Middle frontal gyrus (tissue), 1 donor: ENCODE measurements at regions not wholly inside any gene's neighbourhood (a gene's known extent, or its start where the extent isn't known, plus 50 kb on each side); places are given as distances from the start of the nearest gene placed in this dataset.
"Not testable (repeated sequence)": the region's sequence is repeated elsewhere in the genome, so short reads cannot be mapped to it uniquely, and the experiment has no call there.

Source experiments
- DNase-seq: peaks from one replicate; pipeline ENCODE4 v3.0.0-alpha.2; 2015; ENCODE audit warnings: low spot score; ENCODE audit errors: extremely low spot score

GRCh38 chr5:101390151-101390908 is 487.2 kb upstream of the ST8SIA4 start:
- DNase-seq = peak; percentile 23

- DNase-seq = no peak
Measured at GRCh38 chr5:101385276-101385675, 482.2 kb upstream of the ST8SIA4 start.

GRCh38 chr5:101370181-101370580 is 467.1 kb upstream of the ST8SIA4 start:
- no peak for DNase-seq

GRCh38 chr5:101364469-101364868 is 461.4 kb upstream of the ST8SIA4 start:
- DNase-seq = no peak

GRCh38 chr5:101362067-101362466 is 459.0 kb upstream of the ST8SIA4 start:
- DNase-seq = no peak

GRCh38 chr5:101346906-101347305 is 443.8 kb upstream of the ST8SIA4 start:
- DNase-seq = no peak

- DNase-seq = no peak
Measured at GRCh38 chr5:101346447-101346846, 443.4 kb upstream of the ST8SIA4 start.

GRCh38 chr5:101338226-101338625 is 435.1 kb upstream of the ST8SIA4 start:
- DNase-seq = no peak

- no peak for DNase-seq
Measured at GRCh38 chr5:101327816-101328215, 424.7 kb upstream of the ST8SIA4 start.

- no peak for DNase-seq
Measured at GRCh38 chr5:101326766-101327165, 423.7 kb upstream of the ST8SIA4 start.

GRCh38 chr5:101316401-101316800 is 413.3 kb upstream of the ST8SIA4 start:
- DNase-seq = not testable (repeated sequence)

- no peak for DNase-seq
Measured at GRCh38 chr5:101306391-101307137, 403.5 kb upstream of the ST8SIA4 start.

- DNase-seq = no peak
Measured at GRCh38 chr5:101296477-101296876, 393.4 kb upstream of the ST8SIA4 start.

- no peak for DNase-seq
Measured at GRCh38 chr5:101292199-101292598, 389.1 kb upstream of the ST8SIA4 start.

- DNase-seq = not testable (repeated sequence)
Measured at GRCh38 chr5:101290761-101291160, 387.7 kb upstream of the ST8SIA4 start.

GRCh38 chr5:101288633-101289032 is 385.6 kb upstream of the ST8SIA4 start:
- DNase-seq = no peak

GRCh38 chr5:101284736-101285375 is 381.8 kb upstream of the ST8SIA4 start:
- no peak for DNase-seq

GRCh38 chr5:101283938-101284337 is 380.9 kb upstream of the ST8SIA4 start:
- DNase-seq = not testable (repeated sequence)

- DNase-seq = no peak
Measured at GRCh38 chr5:101278917-101279316, 375.8 kb upstream of the ST8SIA4 start.

- no peak for DNase-seq
Measured at GRCh38 chr5:101278011-101278687, 375.1 kb upstream of the ST8SIA4 start.

- DNase-seq = no peak
Measured at GRCh38 chr5:101271945-101272344, 368.9 kb upstream of the ST8SIA4 start.

GRCh38 chr5:101271416-101271815 is 368.3 kb upstream of the ST8SIA4 start:
- no peak for DNase-seq
